IPS DF 4.7 (cell line): ENCODE measurements at regions not wholly inside any gene's neighbourhood (a gene's known extent, or its start where the extent isn't known, plus 50 kb on each side); places are given as distances from the start of the nearest gene placed in this dataset.
"Not testable (repeated sequence)": the region's sequence is repeated elsewhere in the genome, so short reads cannot be mapped to it uniquely, and the experiment has no call there.

Experiments
- DNase-seq: peaks from one replicate; pipeline ENCODE4 v3.0.0-alpha.2; 2013; ENCODE audit warnings: low spot score; ENCODE audit errors: extremely low read depth

GRCh38 chr5:122515210-122515609, 203.2 kb downstream of the SNCAIP start:
- DNase-seq: not testable (repeated sequence)

GRCh38 chr5:122515709-122516431, 203.8 kb downstream of the SNCAIP start:
- peak; percentile 81 for DNase-seq

GRCh38 chr5:122516432-122516743, 204.4 kb downstream of the SNCAIP start:
- DNase-seq: no peak

- no peak for DNase-seq
These were observed 205.1 kb downstream of the SNCAIP start for GRCh38 chr5:122517091-122517490.

GRCh38 chr5:122523776-122524175, 211.7 kb downstream of the SNCAIP start:
- DNase-seq: no peak

- DNase-seq: no peak
These were observed 215.5 kb downstream of the SNCAIP start for GRCh38 chr5:122527547-122527946.

- no peak for DNase-seq
These were observed 220.0 kb downstream of the SNCAIP start for GRCh38 chr5:122532035-122532434.

- no peak for DNase-seq
These were observed 221.8 kb downstream of the SNCAIP start for GRCh38 chr5:122533825-122534224.

GRCh38 chr5:122534829-122535228, 222.8 kb downstream of the SNCAIP start:
- no peak for DNase-seq

GRCh38 chr5:122541388-122541787, 229.4 kb downstream of the SNCAIP start:
- no peak for DNase-seq

GRCh38 chr5:122545986-122546385, 228.9 kb upstream of the SNX2 start:
- DNase-seq: no peak

- DNase-seq: no peak
These were observed 227.7 kb upstream of the SNX2 start for GRCh38 chr5:122547219-122547618.

- no peak for DNase-seq
These were observed 227.2 kb upstream of the SNX2 start for GRCh38 chr5:122547669-122548068.

GRCh38 chr5:122559676-122560075, 215.2 kb upstream of the SNX2 start:
- no peak for DNase-seq

- DNase-seq: no peak
These were observed 213.7 kb upstream of the SNX2 start for GRCh38 chr5:122561209-122561608.

- no peak for DNase-seq
These were observed 209.5 kb upstream of the SNX2 start for GRCh38 chr5:122565331-122565730.

- no peak for DNase-seq
These were observed 198.4 kb upstream of the SNX2 start for GRCh38 chr5:122576256-122577016.

- no peak for DNase-seq
These were observed 193.3 kb upstream of the SNX2 start for GRCh38 chr5:122581629-122582028.

- no peak for DNase-seq
These were observed 190.2 kb upstream of the SNX2 start for GRCh38 chr5:122584411-122585300.

GRCh38 chr5:122585371-122585770, 189.5 kb upstream of the SNX2 start:
- DNase-seq: no peak

- DNase-seq: no peak
These were observed 188.5 kb upstream of the SNX2 start for GRCh38 chr5:122586351-122586750.

- DNase-seq: no peak
These were observed 183.1 kb upstream of the SNX2 start for GRCh38 chr5:122591828-122592227.
